ENCODE measurements at regions not wholly inside any gene's neighbourhood (a gene's known extent, or its start where the extent isn't known, plus 50 kb on each side); places are given as distances from the start of the nearest gene placed in this dataset.

GRCh38 chr15:98257290-98257689 is 296.8 kb downstream of the ARRDC4 start:
- TF ChIP-seq EZH2 (IDR thresholded peaks at IDR 0.05; ENCODE audit: insufficient read depth, poor library complexity, severe bottlenecking) (no peak), EZH2phosphoT487 (IDR thresholded peaks at IDR 0.05; ENCODE audit: insufficient read depth, low read depth) (no peak)
